ENCODE measurements at regions not wholly inside any gene's neighbourhood (a gene's known extent, or its start where the extent isn't known, plus 50 kb on each side); places are given as distances from the start of the nearest gene placed in this dataset.
A peak's percentile ranks its signal among the peaks of the same experiment; 100 is the strongest.
"Not testable (repeated sequence)": the region's sequence is repeated elsewhere in the genome, so short reads cannot be mapped to it uniquely, and the experiment has no call there.

- no peak for TF ChIP-seq HNF4G (IDR thresholded peaks at IDR 0.05)
- no peak for TF ChIP-seq HNF4A (conservative IDR thresholded peaks at IDR 0.05)
These were observed 59.2 kb upstream of the CD99 start (continued) for GRCh38 chrX:2631743-2632532.

DNA sequence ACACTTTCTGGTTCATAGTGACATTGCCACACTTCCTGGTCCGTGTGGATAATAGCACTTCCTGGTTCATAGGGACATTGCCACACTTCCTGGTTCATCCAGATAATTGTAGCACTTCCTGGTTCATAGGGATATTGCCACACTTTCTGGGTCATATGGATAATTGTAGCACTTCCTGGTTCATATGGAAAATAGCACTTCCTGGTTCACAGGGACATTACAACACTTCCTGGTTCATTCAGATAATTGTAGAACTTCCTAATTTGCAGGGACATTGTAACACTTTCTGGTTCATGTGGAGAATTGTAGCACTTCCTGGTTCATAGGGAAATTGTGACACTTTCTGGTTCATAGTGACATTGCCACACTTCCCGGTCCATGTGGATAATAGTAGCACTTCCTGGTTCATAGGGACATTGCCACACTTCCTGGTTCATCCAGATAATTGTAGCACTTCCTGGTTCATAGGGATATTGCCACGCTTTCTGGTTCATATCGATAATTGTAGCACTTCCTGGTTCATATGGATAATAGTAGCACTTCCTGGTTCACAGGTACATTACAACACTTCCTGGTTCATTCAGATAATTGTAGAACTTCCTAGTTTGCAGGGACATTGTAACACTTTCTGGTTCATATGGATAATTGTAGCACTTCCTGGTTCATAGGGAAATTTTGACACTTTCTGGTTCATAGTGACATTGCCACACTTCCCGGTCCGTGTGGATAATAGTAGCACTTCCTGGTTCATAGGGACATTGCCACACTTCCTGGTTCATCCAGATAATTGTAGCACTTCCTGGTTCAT is 60.0 kb upstream of the CD99 start:
- H3K27me3 ChIP-seq (ENCODE audit: control insufficient read depth in 4 of 4, insufficient read depth in 4 of 4, low read length in 3 of 4); H3K27ac ChIP-seq (ENCODE audit: low read depth in 1 of 2, low read length in 2 of 2); H3K4me3 ChIP-seq (ENCODE audit: low read depth in 1 of 3, low read length in 3 of 3); DNase-seq (ENCODE audit: low spot score); H3K9me3 ChIP-seq (ENCODE audit: control insufficient read depth in 4 of 4, low read length in 3 of 4); H3K4me1 ChIP-seq (ENCODE audit: control insufficient read depth in 4 of 4, insufficient read depth in 4 of 4, low read length in 3 of 4); H3K9ac ChIP-seq (ENCODE audit: low read depth in 1 of 2, low read length in 2 of 2); H3K36me3 ChIP-seq (ENCODE audit: control insufficient read depth in 4 of 4, insufficient read depth in 3 of 4, low read depth in 1 of 4, low read length in 3 of 4): not testable (repeated sequence)
- peak; percentile 46 for TF ChIP-seq MAX (IDR thresholded peaks at IDR 0.05)
- peak in 1 of 2 donors; percentile 66 for TF ChIP-seq GABPA (IDR thresholded peaks at IDR 0.05 in 1 of 2, conservative IDR thresholded peaks at IDR 0.05 in 1 of 2)
- 90% methylated on average over 6 of the region's 6 CpGs for WGBS

DNA sequence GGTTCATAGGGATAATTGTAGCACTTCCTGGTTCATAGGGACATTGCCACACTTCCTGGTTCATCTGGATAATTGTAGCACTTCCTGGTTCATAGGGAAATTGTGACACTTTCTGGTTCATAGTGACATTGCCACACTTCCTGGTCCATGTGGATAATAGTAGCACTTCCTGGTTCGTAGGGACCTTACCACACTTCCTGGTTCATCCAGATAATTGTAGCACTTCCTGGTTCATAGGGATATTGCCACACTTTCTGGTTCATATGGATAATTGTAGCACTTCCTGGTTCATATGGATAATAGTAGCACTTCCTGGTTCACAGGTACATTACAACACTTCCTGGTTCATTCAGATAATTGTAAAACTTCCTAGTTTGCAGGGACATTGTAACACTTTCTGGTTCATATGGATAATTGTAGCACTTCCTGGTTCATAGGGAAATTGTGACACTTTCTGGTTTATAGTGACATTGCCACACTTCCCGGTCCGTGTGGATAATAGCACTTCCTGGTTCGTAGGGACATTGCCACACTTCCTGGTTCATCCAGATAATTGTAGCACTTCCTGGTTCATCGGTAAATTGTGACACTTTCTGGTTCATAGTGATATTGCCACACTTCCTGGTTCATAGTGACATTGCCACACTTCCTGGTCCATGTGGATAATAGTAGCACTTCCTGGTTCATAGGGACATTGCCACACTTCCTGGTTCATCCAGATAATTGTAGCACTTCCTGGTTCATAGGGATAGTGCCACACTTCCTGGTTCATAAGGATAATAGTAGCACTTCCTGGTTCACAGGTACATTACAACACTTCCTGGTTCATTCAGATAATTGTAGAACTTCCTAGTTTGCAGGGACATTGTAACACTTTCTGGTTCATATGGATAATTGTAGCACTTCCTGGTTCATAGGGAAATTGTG is 60.8 kb upstream of the CD99 start:
- WGBS = 71% methylated on average over 5 of the region's 5 CpGs
- H3K9ac ChIP-seq (ENCODE audit: low read depth in 1 of 2, low read length in 2 of 2); H3K36me3 ChIP-seq (ENCODE audit: control insufficient read depth in 4 of 4, insufficient read depth in 3 of 4, low read depth in 1 of 4, low read length in 3 of 4); H3K4me1 ChIP-seq (ENCODE audit: control insufficient read depth in 4 of 4, insufficient read depth in 4 of 4, low read length in 3 of 4); H3K27me3 ChIP-seq (ENCODE audit: control insufficient read depth in 4 of 4, insufficient read depth in 4 of 4, low read length in 3 of 4); H3K9me3 ChIP-seq (ENCODE audit: control insufficient read depth in 4 of 4, low read length in 3 of 4); DNase-seq (ENCODE audit: low spot score); H3K27ac ChIP-seq (ENCODE audit: low read depth in 1 of 2, low read length in 2 of 2): not testable (repeated sequence)
- TF ChIP-seq GABPA (IDR thresholded peaks at IDR 0.05 in 1 of 2, conservative IDR thresholded peaks at IDR 0.05 in 1 of 2) (peak in 1 of 2 donors; percentile 69), EGR1 (IDR thresholded peaks at IDR 0.05; ENCODE audit: low read depth in 2 of 2) (peak; percentile 58 to 82), MAX (IDR thresholded peaks at IDR 0.05) (peak; percentile 69)
- H3K4me3 ChIP-seq (ENCODE audit: low read depth in 1 of 3, low read length in 3 of 3) = peak overlapping the region in 1 of 3 donors; percentile 36

DNA sequence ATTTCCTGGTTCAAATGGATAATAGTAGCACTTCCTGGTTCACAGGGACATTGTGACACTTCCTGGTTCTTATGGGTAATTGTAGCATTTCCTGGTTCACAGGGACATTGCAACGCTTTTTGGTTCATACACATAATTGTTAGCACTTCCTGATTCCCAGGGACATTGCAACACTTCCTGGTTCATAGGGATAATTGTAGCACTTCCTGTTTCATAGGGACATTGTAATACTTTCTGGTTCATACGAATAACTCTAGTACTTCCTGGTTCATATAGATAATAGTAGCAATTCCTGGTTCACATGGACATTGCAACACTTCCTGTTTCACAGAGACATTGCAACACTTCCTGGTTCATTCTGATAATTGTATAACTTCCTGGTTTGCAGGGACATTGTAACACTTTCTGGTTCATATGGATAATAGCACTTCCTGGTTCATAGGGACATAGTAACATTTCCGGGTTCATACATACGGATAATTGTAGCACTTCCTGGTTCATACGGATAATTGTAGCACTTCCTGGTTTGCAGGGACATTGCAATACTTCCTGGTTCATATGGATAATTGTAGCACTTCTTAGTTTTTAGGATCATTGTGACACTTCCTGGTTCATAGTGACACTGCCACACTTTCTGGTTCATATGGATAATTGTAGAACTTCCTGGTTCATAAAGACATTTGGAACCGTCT is 61.6 kb upstream of the CD99 start:
- TF ChIP-seq MAX (IDR thresholded peaks at IDR 0.05) = peak; percentile 21
- TF ChIP-seq EGR1 (IDR thresholded peaks at IDR 0.05; ENCODE audit: low read depth in 2 of 2) = no peak
- peak in 1 of 2 donors; percentile 35 for TF ChIP-seq GABPA (IDR thresholded peaks at IDR 0.05 in 1 of 2, conservative IDR thresholded peaks at IDR 0.05 in 1 of 2)
- no peak overlapping the region for H3K27ac ChIP-seq (ENCODE audit: low read depth in 1 of 2, low read length in 2 of 2)
- H3K4me3 ChIP-seq (ENCODE audit: low read depth in 1 of 3, low read length in 3 of 3) = no peak overlapping the region

More for the DNA sequence above, 61.6 kb upstream of the CD99 start:
- Histone ChIP-seq H3K4me1 (ENCODE audit: control insufficient read depth in 4 of 4, insufficient read depth in 4 of 4, low read length in 3 of 4) (no peaks in the 10 kb centered on the region), H3K27me3 (ENCODE audit: control insufficient read depth in 4 of 4, insufficient read depth in 4 of 4, low read length in 3 of 4) (no peaks in the 10 kb centered on the region), H3K9ac (ENCODE audit: low read depth in 1 of 2, low read length in 2 of 2) (no peak overlapping the region), H3K36me3 (ENCODE audit: control insufficient read depth in 4 of 4, insufficient read depth in 3 of 4, low read depth in 1 of 4, low read length in 3 of 4) (peaks cover 0 to 5% (median 0%) of the 10 kb centered on the region in 4 donors), H3K9me3 (ENCODE audit: control insufficient read depth in 4 of 4, low read length in 3 of 4) (peaks cover 0 to 8% (median 1%) of the 10 kb centered on the region in 4 donors)
- 86% methylated on average over 6 of the region's 6 CpGs for WGBS
- DNase-seq (ENCODE audit: low spot score) = no peak

Measured in liver (tissue), 7 donors.